NCI-H2227 (cell line): ENCODE measurements at regions not wholly inside any gene's neighbourhood (a gene's known extent, or its start where the extent isn't known, plus 50 kb on each side); places are given as distances from the start of the nearest gene placed in this dataset.

Experiments
- DNase-seq: peaks from one replicate; lab custom pipeline; 2025; ENCODE audit not compliant: unreplicated experiment; lab: John Stamatoyannopoulos, UW

GRCh38 chr3:154022606-154023005 lies 98.6 kb upstream of the ARHGEF26 start:
- no peak for DNase-seq

DNA sequence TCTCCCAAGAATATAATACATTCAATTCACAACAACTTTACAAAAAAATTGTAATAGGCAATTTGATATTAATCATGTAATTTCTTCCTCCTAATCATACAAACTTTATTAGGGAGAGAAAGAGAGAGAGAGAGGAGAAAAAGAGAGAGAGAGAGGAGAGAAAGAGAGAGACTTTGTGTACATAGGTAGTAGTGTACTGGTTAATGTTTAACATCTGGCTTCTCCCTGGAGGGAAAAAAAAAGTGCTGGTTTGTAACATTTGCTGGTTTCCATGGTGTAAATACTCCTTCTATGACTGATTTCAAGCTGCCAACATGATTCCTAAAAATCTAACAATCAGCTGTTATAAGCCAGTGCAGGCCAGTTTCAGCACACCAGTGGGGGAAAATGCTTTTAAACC lies 98.0 kb upstream of the ARHGEF26 start:
- no peak for DNase-seq

GRCh38 chr3:154025007-154025406 lies 96.2 kb upstream of the ARHGEF26 start:
- peak; percentile 74 for DNase-seq

DNA sequence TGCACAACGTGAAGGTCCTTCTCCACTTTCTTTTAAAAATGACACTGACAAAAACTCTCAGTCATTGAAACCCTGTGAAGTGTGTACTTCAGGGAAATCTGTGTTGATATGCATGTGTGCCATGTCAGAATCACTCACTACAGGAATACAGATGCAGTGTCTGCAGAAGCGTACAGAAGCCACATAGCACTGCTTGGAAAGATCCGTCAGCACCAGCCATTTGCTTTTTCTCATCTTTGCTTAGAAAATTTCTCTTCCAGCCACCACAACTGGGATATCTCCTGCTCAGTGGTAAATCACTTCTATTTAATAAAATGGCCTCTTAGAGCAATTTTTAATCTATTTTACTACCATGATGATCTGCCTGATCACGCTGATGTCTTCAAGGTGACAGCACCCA lies 91.3 kb upstream of the ARHGEF26 start:
- DNase-seq: no peak

- no peak for DNase-seq
These were observed 86.3 kb upstream of the ARHGEF26 start for GRCh38 chr3:154034797-154035330.

- DNase-seq: no peak
These were observed 80.9 kb upstream of the ARHGEF26 start for GRCh38 chr3:154040283-154040682.

DNA sequence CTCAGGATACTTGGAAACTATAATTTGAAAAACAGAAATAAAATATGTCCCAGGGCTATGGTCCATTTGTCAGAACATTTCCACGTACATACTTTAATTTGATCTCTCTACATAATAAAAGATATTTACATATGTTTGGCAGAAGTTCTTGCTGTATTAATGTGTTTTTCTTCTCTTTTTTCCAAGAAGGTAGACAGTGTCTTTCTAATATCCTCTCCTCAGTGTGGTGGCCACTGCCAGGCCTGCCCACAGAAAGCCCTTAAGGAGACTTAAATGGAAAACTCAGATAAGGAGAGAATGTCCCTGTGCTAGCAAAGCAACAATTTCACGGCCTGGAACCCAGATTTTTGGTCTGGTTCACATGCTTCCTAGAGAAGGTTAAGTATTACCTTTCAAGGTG lies 76.5 kb upstream of the ARHGEF26 start:
- no peak for DNase-seq

GRCh38 chr3:154050216-154050615 lies 71.0 kb upstream of the ARHGEF26 start:
- DNase-seq: no peak

GRCh38 chr3:154050766-154051165 lies 70.4 kb upstream of the ARHGEF26 start:
- no peak for DNase-seq

DNA sequence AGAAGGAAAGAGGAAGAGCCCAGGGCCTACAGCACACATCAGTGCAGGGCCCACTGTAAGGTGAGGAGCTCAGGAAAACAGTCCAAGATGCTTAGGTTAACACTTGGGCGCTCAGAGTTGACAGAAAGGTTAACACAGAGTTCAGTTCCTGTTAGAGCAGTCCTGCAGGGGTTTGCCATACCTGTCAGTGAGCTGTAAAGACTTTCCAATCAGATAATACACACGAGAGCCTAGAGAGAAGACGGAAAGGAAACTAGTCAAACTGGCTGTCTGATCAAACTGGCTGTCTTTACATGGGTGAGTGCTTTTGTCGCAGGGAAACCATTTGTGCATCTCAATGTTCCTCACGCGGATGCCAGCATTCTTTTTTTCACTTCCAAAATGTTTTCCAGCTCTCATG lies 61.4 kb upstream of the ARHGEF26 start:
- no peak for DNase-seq

DNA sequence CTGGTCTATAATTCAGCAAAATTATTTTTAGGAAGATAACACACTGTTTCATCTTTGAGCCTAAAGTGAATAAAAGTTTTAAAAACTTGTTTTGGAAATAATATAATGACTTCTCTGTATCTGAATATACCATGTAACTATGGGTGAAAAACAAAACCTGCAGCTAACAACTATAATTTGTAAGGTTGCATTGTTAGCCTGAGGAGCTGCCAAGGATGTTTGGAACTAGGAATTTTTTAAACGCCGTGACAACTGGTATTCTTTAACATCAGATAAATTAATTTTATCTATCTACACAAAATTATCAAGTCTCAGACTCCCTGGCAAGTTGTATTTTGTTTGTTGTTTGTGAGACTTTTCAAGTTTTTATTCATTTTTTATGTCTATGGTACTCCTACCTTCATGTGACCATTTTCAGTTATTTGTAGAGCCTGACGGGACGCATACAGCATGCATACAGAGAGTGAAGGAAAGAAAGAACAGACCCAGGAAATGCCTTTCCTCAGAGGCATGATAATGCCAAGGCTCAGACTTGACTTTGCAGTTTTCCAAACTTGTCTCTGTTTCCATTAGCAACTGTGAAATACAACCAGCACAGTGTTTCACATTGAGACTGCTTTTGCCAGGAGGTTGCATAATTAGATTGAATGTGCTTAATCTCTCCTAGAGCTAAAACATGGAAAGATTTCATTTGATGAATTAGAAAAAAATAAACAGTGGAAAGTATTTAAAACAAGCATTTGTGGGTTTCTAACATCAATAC lies 60.8 kb upstream of the ARHGEF26 start:
- DNase-seq: no peak

DNA sequence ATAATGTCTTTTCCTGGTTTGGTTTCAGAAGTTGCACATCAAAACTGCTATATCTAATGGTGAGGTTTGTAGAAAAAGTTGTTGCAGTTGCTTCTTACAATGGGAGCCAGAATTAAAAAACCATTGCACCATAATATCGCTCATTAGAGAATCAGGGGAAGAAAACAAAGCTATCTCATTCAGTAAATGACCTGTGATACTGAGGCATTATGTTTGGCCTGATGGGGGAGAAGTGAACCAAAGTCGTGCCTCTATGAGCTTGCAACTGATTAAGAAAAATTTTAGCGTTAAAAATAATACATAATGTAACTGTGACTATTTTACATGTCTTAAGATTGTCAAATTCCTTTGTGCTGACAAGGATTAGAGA lies 60.2 kb upstream of the ARHGEF26 start:
- no peak for DNase-seq

- DNase-seq: peak; percentile 24
These were observed 58.7 kb upstream of the ARHGEF26 start for GRCh38 chr3:154062513-154062912.

DNA sequence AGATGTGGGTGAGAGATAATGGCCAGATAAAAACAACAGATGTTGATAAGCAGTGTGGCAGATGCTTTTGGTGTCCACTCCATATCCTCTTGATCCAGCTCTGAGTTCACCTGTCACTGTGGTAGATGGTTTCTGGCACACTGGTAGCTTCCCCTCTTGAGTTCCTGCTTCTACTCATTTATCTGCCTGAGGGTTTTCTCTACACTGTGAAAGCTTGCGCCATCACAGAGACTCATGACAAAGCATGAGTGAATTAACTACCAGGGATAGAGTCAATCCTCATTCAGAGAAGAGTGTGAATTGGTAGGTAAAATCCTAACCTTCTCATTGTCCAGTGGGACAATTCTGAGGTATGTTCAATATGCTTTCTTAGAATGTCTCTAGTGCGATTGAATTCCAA lies 50.0 kb upstream of the ARHGEF26 start:
- no peak for DNase-seq
